RKO (cell line): ENCODE measurements at regions not wholly inside any gene's neighbourhood (a gene's known extent, or its start where the extent isn't known, plus 50 kb on each side); places are given as distances from the start of the nearest gene placed in this dataset.

Experiments used
- DNase-seq: peaks from one replicate; pipeline ENCODE4 v3.0.0-alpha.2; 2016; ENCODE audit warnings: low spot score

DNA sequence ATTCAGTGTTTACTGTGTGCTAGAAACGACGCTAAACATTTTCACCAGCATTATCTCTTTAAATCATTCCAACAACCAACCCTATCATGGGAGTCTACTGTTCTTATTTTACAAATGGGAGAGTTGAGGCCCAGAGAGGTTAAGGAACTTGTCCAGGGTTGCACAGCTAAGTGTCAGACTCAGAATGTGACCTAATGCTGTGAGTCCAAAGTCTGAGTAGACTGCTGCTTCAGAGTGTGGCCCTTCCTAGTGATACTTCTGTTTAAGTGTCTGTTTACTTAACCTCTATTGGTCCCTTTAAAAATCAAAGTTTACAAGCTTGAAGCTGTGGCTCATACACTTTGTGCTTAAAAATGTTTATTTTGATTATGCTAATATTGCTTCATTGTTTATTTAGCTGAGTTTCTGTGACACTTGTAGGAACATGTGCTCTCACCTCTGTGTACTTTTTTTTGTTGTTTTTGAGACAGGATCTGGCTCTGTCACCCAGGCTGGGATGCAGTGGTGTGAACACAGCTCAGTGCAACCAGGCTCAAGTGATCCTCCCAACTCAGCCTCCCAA, 84.4 kb upstream of the SYPL1 start:
- DNase-seq: no peak

DNA sequence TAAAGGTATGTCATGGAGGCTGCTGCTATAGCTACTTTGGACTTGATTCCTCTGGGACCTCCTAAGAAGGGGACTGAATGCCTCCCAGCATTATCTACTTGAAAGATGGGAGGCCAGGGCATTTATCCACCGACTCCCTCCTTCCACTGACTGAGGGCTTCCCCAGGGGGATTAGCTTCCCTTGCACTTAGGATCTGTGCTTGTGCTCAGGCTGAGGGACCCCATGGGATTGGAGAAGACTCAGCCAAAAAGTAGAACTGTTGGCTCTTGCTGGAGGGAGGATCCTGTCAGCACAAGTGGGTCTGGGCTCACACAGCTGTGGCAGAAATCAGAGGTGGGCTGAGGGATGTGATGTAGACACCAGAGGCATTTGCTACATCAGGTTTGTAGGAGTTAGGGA, 81.5 kb upstream of the SYPL1 start:
- DNase-seq: no peak

DNA sequence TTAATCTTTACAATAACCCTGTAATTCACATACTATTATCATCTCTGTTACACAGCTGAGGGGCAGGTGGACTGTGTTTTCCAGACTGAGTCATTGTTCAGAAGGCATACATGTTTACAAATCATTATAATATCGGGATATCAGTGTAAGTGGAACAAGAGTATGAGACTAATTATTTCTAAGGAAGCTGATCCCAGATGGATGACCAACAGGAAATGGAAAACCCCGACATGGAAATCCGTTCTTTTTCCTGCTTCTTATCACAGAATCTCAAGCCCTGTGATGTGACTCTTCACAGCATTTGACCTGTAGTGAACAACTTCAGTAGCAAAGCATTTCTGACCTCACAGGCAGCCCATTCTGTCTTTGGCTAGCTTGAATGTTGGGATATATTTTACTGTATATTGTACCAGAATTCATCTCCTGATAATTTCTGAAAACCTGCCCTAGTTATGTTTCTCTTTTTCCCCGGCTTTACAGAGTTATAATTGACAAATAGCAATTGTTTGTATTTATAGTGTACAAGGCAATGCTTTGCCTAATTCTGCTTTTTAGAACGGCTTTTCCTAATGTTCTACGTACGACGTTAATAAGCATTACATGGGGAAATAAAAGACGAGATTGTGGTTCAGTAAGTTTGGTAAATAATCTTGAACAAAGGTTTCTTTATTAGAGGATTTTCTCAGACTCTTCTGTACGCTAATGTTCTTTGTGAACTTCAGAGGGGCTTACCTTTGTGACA, 78.6 kb upstream of the SYPL1 start:
- no peak for DNase-seq

DNA sequence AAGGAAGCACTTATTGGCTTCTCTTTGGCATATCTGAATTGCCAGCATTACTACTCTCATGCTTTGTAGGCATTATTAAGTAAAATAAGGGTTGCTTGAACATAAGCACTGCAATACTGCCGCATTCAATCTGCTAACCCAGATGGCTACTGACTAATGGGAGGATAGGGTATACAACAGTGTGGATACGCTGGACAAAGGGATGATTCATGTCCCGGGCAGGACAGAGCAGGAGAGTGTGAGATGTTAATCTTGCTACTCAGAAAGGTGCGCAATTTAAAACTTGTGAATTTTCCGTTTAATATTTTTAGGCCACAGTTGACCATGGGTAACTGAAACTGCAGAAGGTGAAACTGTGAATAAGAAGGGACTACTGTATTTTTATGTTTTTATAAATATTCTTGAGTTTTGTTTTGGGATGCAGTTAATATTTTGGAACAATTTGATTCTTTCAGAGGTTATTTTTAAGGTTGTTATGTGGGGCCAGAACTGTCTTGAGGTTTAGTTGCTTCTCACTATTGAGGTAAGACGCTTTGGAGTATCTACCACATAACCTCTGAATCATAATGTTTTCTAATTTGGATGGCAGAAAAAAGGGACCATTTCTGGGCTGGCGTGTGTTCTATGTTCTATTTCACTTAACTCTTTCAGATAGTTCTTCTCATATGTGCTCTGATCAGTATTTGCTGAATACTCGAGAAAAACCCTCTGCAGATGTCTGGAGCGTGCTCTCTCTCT, 75.7 kb upstream of the SYPL1 start:
- DNase-seq: peak; percentile 30

DNA sequence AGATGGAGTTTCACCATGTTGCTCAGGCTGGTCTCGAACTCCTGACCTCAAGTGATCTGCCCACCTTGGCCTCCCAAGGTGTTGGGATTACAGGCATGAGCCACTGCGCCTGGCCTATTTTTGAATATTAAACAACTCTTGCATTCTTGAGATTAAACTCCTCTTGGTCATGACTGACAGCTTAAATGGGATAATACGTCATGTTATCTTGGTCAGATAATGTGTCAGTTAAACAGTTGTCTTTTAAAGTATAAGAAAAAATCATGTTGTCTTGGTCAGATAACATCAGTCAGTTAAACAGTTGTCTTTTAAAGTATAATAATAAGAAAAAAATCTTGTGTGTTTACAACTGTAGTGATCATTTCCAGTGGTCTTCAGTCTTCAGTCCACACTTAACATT, 73.6 kb upstream of the SYPL1 start:
- no peak for DNase-seq

DNA sequence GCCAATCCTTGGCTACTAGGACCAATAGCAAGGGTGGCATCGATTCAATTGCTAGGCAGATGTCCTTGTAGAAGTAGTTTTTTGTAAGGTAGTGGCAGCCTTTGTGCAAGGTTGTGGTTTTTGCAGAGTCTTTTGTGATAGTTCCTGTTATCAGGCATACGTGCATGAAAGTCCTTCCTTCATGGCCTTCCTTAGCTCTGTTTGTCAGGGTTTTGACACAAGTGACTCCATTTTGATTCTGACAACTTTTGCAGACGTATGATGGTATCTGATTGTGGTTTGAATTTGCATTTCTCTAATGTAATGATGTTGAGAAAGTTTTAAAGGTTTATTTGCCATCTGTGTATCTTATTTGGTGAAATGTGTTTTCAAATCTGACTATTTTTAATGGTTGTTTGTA, 71.8 kb upstream of the SYPL1 start:
- no peak for DNase-seq

DNA sequence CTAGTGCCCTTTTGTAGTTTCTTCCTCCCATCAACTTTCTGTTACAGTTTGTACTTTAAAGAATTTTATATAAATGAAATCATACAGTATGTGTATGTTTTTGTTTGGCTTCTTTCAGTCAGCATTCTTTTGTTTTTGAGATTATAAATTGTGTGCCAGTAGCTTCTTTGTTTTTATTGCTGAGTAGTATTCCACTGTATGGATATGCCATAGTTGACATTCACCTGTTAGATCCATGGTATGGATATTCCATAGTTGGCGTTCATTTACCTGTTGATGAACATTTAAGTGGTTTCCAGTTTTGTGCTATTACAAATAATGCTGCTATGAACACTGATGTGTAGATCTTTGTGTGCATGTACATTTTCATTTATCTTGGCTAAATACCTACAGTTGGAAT, 70.8 kb upstream of the SYPL1 start:
- DNase-seq: no peak

DNA sequence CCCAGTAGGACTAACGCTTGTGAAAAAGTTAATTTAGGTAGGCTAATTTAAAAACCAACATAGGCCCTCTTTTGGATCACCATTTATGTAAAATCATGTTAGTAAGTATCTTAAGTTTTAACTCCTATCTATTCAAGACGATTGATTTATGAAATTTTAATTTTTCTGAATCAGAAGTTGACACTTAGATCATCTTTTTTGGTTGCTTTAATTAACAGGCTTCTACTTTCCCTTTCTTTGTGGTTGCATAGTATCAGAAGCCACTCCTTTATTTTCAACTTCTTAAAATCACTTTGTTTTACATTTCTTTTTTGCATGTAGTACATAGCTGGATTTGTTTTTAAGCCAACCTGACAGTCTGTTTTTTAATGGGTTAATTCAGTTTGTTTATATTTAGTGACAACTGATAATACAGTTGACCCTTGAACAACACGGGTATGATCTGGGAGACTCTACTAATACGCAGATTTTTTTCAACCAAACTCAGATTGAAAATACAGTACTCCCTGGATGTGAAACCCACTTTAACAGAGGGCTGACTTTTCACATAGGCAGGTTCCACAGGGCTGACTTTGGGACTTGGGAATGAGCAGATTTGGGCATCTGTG, 69.7 kb upstream of the SYPL1 start:
- DNase-seq: no peak

DNA sequence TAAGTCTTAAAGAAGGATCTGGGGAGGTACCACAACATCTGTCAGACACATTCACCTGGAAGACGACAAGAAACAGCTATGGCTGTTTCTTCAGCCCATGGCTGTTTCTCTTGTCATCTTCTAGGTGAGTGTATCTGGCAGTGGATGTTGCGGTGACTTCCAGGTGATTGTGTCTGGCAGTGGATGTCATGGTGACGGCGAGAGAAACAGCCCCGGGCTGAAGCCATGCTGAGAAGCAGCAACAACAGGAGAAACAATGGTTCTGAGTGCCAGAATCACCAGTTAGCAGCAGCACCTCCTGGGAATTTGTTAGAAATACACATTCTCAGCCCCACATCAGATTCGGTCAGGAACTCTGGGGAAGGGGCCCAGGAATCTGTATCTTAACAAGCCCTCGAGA, 68.6 kb upstream of the SYPL1 start:
- DNase-seq: no peak

DNA sequence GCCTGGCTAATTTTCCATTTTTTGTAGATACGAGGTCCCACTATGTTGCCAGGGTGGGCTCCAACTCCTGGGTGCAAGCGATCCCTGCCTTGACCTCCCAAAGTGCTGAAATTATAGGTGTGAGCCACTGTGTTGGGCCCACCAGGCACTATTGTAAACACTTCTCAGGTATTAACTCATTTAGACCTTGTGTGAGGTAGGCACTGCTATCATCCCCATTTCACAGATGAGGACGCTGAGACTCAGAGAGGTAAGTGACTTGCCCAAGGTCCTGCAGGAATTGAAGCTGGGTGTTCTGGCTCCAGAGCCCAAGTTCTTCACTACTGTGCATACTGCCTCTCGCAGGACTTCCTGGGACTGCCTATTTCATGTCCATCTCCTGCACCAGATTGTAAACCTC, 67.1 kb upstream of the SYPL1 start:
- no peak for DNase-seq

DNA sequence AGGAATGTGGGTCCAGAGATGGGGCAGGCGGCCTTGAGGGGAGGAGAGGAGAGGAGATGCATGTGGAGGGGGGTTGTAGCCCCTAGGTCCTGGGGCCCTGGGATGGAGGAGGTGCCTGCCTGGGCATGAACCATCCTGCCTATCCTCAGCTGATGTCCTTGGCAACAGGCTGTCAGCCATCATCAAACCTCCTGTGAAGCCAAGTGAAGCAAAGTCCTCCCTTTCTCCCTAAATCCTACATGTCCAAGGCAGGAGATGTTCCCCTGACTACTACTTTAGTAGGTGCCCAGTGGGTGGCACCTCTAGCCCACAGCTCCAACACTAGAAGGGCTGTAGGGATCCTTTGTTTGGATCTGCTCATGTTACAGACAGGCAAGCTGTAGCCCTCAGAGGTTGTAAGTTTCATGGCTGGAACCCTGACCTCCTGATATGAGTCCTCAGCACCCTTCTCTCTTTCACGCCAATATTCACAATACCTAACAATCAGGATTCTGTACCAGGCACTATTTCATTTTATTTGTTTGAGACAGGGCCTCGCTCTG, 66.6 kb upstream of the SYPL1 start:
- DNase-seq: peak; percentile 19

DNA sequence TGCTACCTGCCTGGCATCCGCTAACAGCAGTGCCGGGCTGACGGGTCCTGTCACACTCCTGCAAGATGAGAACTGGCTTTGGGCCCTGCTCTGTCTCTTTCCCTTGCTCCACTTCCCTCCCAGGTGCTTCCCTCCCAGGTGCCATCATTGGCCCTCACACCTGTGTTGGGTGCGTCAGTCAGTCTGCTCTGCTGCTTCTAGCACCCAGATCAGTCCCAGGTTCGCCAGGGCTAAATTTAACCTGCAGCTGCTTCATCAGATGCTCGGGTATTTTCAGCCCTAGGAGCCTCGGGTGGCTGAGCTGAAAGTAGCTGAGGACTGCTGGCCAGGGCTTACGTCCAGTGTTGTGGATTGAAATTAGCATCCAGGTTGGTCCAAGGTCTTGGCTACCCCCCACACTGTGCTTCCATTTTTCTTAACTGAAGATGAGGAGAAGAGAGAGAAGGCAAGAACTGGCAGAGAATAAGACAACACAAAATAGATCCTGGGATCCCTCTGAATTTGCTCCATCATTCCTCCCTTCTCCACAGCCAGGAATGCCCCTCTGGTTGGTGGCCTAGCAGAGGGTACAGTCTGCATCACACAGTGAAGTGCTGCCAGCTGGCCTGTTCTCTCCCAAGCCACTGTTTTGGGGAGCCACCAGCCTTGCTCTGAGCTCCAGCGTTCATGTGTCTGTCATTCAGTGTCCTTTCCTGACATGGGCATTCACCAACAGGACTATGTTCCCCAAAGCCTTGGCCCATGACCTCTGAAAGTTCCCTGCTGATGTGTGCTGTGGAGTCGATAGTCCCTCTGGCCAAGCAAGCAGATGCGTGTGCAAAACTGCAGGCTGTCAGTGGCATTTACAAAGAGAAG, 65.9 kb upstream of the SYPL1 start:
- DNase-seq: no peak

DNA sequence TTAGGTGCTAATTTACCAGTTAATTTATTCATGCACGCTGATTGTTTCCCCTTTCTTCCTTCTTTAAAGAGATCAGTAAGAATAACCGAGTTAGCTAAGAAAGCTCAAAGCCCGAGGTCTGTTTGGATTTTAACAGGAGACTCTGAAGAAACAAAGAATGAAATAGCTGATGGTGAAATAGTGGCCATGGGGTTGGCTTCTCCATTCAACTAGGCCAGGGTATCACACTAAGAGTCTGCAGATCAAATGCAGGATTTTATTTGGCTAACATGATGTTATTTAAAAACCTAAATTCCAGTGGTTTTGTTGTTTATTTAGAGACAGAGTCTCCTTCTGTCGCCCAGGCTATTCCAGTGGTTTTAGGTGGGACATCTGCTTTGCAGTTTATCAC, 65.2 kb upstream of the SYPL1 start:
- DNase-seq: no peak

DNA sequence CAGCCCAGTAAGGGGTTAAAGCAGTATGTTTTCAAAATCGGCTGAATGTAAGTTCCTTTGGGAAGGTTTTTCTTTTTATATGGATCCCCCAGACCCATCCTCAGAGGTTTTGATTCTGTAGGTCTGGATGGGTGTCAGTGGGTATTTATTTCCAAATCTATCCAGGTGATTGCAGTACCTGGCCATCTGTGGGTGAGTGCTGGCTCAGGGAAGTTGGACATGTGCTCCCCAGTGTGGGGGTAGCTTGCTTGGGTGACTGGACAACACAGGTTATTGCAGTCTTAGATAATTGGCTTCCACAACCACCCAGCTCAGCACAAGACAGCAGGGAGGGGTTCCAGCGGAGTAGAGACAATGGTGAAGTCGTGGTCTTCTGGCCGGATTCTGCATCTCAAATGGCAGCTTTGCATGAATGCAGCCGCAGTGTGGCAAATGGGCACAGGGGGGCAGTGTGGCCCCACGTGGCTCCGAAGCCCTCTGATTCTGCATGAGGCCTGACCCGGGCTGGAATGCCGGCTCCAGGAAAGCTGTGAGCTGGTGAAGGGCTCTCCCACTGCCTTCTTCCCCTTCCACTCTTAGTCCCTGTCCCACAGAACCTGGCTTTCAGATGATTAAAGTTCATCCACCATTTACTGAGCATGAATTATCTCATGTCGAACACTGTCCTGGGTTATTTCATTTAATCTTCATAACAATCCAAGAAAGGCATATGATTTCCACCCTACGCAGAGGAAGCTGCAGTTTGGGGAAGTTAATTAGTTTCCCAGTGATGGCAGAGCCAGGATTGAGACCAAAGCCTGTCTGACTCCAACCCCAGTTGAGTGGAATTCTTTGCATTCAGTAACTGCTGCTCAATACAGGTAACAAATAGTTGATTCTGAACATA, 64.5 kb upstream of the SYPL1 start:
- peak; percentile 76 for DNase-seq

DNA sequence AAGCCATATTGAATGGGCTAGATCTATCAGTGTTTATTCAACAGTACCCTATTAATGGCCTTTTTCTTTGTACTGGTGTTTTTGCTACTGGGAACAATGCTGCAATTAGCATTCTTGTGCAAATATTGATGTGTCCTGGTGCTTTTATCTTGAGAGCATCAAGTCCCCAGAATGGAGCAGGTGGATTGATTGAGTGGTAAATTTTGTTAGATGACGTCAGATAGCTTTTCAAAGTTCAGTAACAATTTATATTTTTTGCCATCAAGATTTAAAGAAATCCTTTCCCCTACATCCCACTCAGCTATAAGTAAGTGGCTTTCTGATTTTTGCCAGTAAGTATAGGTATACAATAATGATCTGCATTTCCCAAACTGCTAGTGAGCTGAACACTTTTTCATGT, 63.4 kb upstream of the SYPL1 start:
- DNase-seq: no peak

DNA sequence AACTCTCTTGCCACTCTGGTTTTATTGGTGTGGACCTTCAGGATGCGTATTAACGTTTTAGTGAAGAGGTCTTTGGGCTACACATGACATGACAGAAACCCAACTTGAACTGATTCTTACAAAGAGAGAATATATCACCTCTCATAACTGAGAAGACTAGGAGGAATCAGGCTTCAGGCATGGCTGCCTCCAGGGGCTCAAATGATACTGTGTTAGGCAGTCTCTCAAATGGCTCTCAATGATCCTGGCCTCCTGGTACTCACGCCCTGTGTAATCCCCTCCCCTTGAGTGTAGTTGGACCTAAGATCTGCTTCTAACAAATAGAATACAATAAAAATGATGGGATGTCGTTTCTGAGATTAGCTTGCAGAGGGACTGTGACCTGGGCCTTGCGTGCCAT, 58.5 kb upstream of the SYPL1 start:
- no peak for DNase-seq

DNA sequence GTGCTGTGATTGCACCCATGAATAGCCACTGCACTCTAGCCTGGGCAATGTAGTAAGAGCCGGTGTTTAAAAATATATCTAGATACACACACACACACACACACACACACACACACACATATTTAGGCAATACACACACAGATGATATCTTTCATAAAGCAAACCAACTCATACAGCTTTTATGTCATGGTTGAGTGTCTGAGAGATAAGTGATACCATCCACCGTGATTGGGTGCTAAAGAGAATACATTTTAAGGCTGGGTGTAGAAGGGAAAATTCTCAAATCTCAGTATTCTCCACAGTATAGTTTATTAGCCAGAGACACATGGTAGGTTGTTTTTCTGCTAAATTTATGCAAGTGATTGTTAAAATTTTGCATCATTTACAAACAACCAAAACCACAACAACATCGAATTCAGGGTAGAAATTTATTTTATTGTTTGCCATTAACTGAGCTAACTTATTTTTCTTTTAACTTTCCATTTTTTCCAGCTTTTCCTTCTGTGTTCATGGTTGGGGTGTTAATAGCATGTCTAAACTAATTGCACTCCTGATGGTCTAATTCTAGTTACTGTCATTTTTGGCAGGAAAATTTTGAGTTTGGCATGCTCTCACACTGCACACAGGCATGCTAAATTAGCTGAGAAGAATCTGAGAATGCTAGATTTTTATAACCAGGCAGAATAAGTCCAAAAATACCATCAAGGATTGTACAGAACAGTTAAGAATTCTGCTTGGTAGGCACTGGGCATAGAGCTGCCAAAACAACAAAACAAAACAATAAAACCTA, 57.9 kb upstream of the SYPL1 start:
- DNase-seq: no peak

DNA sequence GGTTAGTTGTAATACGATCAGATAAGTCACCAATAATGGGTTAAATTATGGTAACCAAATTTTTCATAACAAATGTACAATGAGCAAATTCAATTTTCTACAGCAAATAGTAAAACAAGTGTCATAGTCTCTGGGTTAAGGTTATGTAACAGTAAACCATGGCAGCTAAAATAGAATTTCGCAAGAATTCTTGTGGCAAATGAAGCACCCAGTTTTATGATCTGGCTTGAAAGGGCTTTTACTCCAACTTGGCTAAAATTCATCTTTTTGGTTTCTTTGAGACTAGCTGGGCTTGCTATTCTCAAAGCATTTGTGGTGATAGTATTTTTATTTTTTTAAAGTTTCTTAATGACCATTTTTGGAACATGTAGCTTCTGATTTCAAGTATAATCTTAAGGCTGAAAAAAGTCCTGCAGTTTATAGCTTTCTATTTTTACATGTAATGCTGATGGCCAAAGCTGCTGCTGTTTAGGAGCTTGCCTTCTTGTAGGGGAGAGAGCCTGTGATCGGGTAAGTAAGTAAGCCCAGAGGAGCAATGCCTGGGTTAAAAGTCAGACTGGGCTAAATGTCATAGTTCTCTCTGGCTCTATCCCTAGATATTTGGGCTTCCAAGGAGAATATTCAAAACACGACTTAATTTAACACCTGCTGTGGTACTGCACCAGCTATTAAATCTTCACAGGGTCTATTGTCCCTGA, 55.5 kb upstream of the SYPL1 start:
- DNase-seq: no peak

DNA sequence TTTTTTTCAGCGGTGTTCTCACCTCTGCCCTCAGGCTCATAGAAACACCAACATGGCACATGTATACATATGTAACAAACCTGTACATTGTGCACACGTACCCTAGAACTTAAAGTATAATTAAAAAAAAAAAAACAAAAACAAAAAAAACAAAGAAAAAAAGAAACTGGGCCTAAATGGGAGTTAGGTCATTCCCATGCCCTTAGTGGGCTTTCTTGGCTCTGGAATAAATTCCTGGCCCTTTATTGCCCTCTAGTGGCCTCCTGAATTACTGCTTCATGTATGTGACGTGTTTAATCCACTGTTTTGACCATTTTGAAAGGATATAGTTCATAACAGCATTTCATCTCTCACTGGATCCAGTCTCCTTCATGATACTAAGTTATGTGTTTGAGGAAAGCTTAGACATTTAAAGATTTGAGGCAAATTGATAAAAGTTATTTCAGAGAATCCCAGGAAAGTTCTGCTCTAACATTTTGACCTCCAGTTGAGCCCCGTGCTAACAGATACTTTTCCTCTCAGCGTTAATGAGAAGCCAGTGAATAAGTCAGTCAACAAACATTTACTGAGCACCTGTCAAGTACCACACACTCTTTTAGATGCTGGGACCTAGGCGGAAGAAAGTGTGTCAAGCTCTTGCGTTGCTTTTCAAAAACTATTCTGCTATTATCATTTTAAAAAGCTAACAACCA, 54.7 kb upstream of the SYPL1 start:
- peak; percentile 80 for DNase-seq
